ENCODE measurements at regions not wholly inside any gene's neighbourhood (a gene's known extent, or its start where the extent isn't known, plus 50 kb on each side); places are given as distances from the start of the nearest gene placed in this dataset.
"Not testable (repeated sequence)": the region's sequence is repeated elsewhere in the genome, so short reads cannot be mapped to it uniquely, and the experiment has no call there.

DNA sequence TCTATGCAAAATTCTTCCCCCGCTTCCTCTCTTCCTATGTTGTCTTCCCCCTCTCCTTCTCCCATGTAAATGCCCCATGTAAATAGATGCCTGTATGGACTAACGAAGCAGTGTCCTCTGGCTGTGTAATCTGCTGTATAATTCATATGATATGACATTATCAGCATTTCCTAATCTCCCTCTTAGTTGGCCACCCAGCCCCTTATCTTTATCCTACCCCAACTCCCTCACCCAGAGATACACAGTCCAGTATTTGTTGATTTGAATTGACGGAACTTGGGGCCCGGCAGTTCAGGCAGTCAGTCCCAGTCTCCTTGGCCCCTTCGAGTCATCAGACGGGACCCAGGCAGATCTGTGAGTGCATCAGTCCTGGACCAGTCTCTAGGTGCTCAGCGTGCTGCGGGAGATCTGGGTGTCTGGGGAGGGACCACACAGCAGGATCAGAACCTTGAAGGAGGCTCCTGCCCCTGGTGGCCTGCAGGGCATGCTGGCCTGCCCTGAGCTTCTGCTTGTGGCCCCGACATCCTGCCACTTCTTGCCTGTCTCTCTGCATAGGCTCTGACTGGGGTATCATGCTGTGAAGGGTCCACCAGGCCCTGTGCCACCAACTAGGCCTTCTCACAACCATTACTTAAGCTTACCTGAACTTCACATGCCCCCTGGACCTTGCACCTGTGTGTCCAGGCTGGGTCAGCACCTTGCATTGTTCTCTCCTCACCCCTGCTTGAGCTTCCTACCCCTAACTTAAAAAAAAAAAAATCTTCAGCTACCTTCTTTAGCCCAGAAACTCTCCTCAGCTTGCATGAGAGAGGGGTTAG is 88.1 kb upstream of the ATL2 start:
- DNase-seq (ENCODE audit: low spot score): no peak
- TF ChIP-seq CTCF (IDR thresholded peaks at IDR 0.05; ENCODE audit: extremely low read depth, missing control alignments): no peak

DNA sequence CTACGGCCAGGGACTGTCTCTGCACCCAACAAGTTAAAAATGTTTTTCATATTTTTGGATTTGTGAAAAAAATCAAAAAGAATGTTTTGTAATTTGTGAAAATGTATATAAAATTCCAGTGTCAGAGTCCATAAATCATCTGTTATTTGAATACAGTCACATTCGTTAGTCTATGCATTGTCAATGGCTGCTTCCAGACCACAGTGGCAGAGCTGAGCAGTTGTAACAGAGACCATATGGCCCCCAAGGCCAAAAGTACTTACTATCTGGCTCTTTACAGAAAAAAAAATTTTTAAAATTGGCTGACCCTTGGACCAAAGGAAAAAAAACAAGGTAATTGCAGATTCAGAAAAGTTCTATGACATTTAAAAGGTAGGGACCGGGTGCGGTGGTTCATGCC is 86.7 kb upstream of the ATL2 start:
- no peak for DNase-seq (ENCODE audit: low spot score)
- TF ChIP-seq CTCF (IDR thresholded peaks at IDR 0.05; ENCODE audit: extremely low read depth, missing control alignments): no peak

DNA sequence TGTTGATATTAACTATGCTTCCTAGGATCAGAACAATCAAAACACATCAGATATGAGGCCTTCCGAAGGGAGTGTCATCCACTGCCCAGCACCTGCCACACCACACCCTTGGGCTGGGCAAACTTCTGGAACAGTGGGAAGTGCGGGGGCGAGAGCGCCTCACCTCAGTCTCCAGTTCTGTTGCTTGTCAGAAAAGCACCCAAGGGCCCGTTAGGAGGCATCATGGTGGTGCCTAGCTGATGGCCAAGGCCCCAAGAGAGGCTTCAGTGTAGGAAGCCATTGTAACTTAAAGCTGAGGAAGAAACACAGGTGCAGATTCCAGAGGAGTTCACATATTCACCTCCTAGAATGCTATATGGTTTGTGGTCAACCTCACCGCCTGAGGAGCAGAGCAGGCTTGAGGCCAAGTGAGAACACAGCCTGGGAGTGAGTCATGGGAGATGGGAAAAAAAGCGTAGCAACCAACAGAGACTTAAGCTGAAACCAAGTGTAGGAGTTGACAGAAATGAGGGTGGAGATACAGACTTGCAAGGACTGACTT is 85.1 kb upstream of the ATL2 start:
- no peak for TF ChIP-seq CTCF (IDR thresholded peaks at IDR 0.05; ENCODE audit: extremely low read depth, missing control alignments)
- no peak for DNase-seq (ENCODE audit: low spot score)

DNA sequence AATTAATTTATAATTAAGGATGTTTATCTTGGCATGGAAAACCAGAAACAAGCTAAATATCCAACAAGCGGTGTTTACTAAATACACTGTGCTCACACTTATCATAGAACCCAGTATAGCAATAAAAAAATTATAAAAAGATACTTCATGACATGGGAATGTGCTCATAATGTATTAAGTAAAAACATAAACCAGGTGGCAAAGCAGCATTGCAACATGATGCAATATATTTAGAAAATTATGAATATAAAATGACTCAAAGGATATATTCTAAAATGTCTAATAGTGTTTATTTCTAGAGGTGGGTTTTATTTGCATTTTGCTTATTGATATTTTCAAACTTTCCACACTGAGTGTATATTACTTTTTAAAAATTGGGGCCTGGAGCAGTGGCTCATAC is 84.4 kb upstream of the ATL2 start:
- TF ChIP-seq CTCF (IDR thresholded peaks at IDR 0.05; ENCODE audit: extremely low read depth, missing control alignments): no peak
- no peak for DNase-seq (ENCODE audit: low spot score)

GRCh38 chr2:38460313-38460712 is 83.2 kb upstream of the ATL2 start:
- no peak for DNase-seq (ENCODE audit: low spot score)
- no peak for TF ChIP-seq CTCF (IDR thresholded peaks at IDR 0.05; ENCODE audit: extremely low read depth, missing control alignments)

- no peak for TF ChIP-seq CTCF (IDR thresholded peaks at IDR 0.05; ENCODE audit: extremely low read depth, missing control alignments)
- no peak for DNase-seq (ENCODE audit: low spot score)
Measured at GRCh38 chr2:38454081-38454480, 77.0 kb upstream of the ATL2 start.

DNA sequence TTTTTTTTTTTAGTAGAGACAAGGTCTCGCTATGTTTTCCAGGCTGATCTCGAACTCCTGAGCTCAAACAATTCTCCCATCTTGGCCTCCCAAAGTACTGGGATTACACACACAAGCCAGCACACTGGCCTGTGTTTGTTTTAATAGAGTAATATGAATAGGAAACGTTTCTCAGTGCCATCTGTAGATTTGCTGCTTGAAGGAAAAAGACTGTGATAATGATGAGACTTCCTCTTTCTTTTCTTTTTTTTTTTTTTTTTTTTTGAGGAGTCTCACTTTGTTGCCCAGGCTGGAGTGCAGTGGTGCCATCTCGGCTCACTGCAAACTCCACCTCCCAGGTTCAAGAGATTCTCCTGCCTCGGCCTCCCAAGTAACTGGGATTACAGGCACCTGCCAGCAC is 74.7 kb upstream of the ATL2 start:
- not testable (repeated sequence) for DNase-seq (ENCODE audit: low spot score)

- no peak for TF ChIP-seq CTCF (IDR thresholded peaks at IDR 0.05; ENCODE audit: extremely low read depth, missing control alignments)
- DNase-seq (ENCODE audit: low spot score): no peak
Measured at GRCh38 chr2:38450509-38450908, 73.4 kb upstream of the ATL2 start.
